ENCODE measurements at regions not wholly inside any gene's neighbourhood (a gene's known extent, or its start where the extent isn't known, plus 50 kb on each side); places are given as distances from the start of the nearest gene placed in this dataset.

DNA sequence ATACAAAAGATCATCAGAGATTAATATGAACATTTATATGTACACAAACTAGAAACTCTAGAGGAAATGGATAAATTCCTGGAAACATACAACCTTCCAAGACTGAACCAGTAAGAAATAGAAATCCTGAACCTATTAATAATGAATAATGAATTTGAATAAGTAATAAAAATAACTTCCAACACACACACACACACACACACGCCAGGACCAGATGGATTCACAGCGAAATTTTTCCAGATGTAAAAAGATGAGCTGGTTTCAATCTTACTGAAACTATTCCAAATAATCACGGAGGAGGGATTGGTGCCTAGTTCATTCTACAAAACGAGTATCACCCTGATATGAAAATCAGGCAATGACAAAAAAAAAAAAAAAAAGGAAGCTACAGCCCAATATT is 1095.0 kb downstream of the FAT4 start:
- Histone ChIP-seq H3K36me3 (ENCODE audit: control insufficient read depth in 2 of 2, insufficient read depth in 2 of 2, low read length in 1 of 2) (no peaks in the 10 kb centered on the region), H3K4me2 (ENCODE audit: control insufficient read depth, insufficient read depth) (no peak overlapping the region), H3K79me2 (ENCODE audit: control insufficient read depth, insufficient read depth, low read length) (no peaks in the 10 kb centered on the region), H3K4me1 (ENCODE audit: control insufficient read depth, insufficient read depth, low read length) (no peaks in the 10 kb centered on the region), H3K9me3 (replicated peaks; ENCODE audit: control insufficient read depth, insufficient read depth, low read length) (no peaks in the 10 kb centered on the region), H3K4me3 (no peak overlapping the region), H3K27me3 (replicated peaks in 1 of 2; ENCODE audit: control insufficient read depth in 2 of 2, insufficient read depth in 2 of 2, low read length in 1 of 2) (no peaks in the 10 kb centered on the region), H3K9ac (ENCODE audit: control insufficient read depth, insufficient read depth, low read length) (no peak overlapping the region), H2AFZ (ENCODE audit: control insufficient read depth, low read depth, low read length) (no peak overlapping the region), H3K27ac (ENCODE audit: control insufficient read depth, insufficient read depth) (no peak overlapping the region), H4K20me1 (ENCODE audit: control insufficient read depth, insufficient read depth) (no peaks in the 10 kb centered on the region)
- TF ChIP-seq MXI1 (IDR thresholded peaks at IDR 0.05; ENCODE audit: low read depth, low read length): no peak
- TF ChIP-seq RB1 (IDR thresholded peaks at IDR 0.05; ENCODE audit: borderline replicate concordance): no peak
- TF ChIP-seq SMC3 (IDR thresholded peaks at IDR 0.05; ENCODE audit: borderline replicate concordance, low read length): no peak
- no peak for TF ChIP-seq NFYA (IDR thresholded peaks at IDR 0.05; ENCODE audit: borderline replicate concordance, low read depth, low read length)
- no peak for TF ChIP-seq MYC (IDR thresholded peaks at IDR 0.05; ENCODE audit: insufficient read depth, insufficient read length, insufficient replicate concordance, low read length, severe bottlenecking)
- TF ChIP-seq PKNOX1 (IDR thresholded peaks at IDR 0.05): no peak
- no peak for TF ChIP-seq POLR2AphosphoS5 (IDR thresholded peaks at IDR 0.05; ENCODE audit: low read length)
- no peak for TF ChIP-seq ETV6 (conservative IDR thresholded peaks at IDR 0.05 in 1 of 2, IDR thresholded peaks at IDR 0.05 in 1 of 2; ENCODE audit: borderline replicate concordance in 1 of 2, low read depth in 1 of 2)
- TF ChIP-seq WRNIP1 (IDR thresholded peaks at IDR 0.05; ENCODE audit: borderline replicate concordance, low read depth, low read length): no peak
- ChIA-PET POLR2A (interaction anchor here (0.9 kb wide), 1 partner anchor 177 kb away, joined by 4 read pairs; no protein-coding TSS in a partner anchor), SMC1A (ENCODE audit: uncharacterized antibody, unreplicated experiment) (interaction anchor here (0.7 kb wide), 1 partner anchor 1054 kb away, joined by 3 read pairs; no protein-coding TSS in a partner anchor), CTCF (no interaction called here), RAD21 (ENCODE audit: unreplicated experiment) (no interaction called here)
- WGBS (ENCODE audit: insufficient coverage, insufficient replicate concordance, low lambda C conversion rate, missing lambda C conversion rate): 7% methylated on average over 4 of the region's 4 CpGs
- in situ Hi-C loops (cut with MboI): no loop called here
- ATAC-seq (no peak), FAIRE-seq (no peak), DNase-seq (ENCODE audit: low read depth, low spot score) (no peak)
- no TSS peak for BruUV-seq (replicated peaks)
- intact Hi-C loops (cut with micrococcal nuclease; ENCODE audit: unreplicated experiment): loop anchor here (5.0 to 10.0 kb wide), 2 partner anchors 985 to 1097 kb away; partner anchors contain the start of gene FAT4
